Endothelial cell of umbilical vein (primary cell): ENCODE measurements at regions not wholly inside any gene's neighbourhood (a gene's known extent, or its start where the extent isn't known, plus 50 kb on each side); places are given as distances from the start of the nearest gene placed in this dataset.

Experiments used
- CTCF ChIP-seq, 2 donors: IDR thresholded peaks; 1 replicate in 1 of 2; 2 replicates in 1 of 2; pipeline ENCODE4 v1.5.1; 2011; ENCODE audit warnings: low read length in 2 of 2, mild to moderate bottlenecking in 2 of 2, moderate library complexity in 2 of 2, control low read depth in 1 of 2, inconsistent platforms in 1 of 2, low read depth in 1 of 2; ENCODE audit not compliant: insufficient read depth in 1 of 2; ENCODE audit errors: extremely low read depth in 1 of 2
- EZH2 ChIP-seq: IDR thresholded peaks from 2 replicates; pipeline ENCODE4 v1.6.1; 2012; ENCODE audit warnings: borderline replicate concordance, low read depth, mild to moderate bottlenecking, moderate library complexity, low read length, inconsistent platforms; ENCODE audit not compliant: severe bottlenecking
- POLR2A ChIP-seq: IDR thresholded peaks from 2 replicates; pipeline ENCODE4 v1.6.1; 2012; ENCODE audit warnings: low read depth, mild to moderate bottlenecking, control low read depth, low read length
- POLR2AphosphoS5 ChIP-seq: IDR thresholded peaks from 2 replicates; pipeline ENCODE4 v1.6.1; 2012; ENCODE audit warnings: low read depth, mild to moderate bottlenecking, control low read depth, low read length, moderate library complexity; ENCODE audit not compliant: insufficient read depth

GRCh38 chr15:47507221-47507985 is 209.9 kb upstream of the SEMA6D start:
- TF ChIP-seq EZH2 (no peak), CTCF (IDR thresholded peaks at IDR 0.05; ENCODE audit: extremely low read depth in 1 of 2, insufficient read depth in 1 of 2, low read depth in 1 of 2, low read length in 2 of 2) (no peak), POLR2A (no peak), POLR2AphosphoS5 (no peak)
